ENCODE measurements at regions not wholly inside any gene's neighbourhood (a gene's known extent, or its start where the extent isn't known, plus 50 kb on each side); places are given as distances from the start of the nearest gene placed in this dataset.

DNA sequence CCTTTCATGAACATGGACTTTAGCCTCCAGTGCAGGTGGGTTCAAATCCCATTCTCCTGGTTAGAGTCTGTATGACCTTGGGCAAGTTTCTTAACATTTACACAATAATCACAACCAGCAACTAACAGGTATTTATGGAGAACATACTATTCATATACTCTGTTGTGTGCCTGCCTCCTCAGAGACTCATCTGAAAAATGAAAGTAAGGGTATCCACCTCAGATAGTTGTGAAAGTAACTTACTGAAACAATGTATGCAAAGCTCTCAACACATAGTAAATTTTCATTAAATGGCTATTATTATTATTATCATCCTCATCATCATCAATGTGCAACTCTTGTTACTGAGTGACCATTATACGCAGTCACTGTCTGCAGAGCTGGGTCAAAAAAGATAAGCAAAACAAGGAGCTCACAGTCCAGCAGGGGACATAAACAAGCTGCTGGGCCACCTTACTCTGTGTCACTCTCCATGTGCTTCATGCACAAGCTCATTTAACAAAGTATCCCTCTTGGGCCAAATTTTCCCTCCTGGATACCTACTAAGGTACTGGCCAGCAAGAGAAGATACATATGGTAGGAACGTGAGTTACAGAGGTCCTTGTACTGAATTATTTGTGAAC, 70.9 kb upstream of the FNDC3A start:
- Mint-ChIP-seq H3K27me3 (ENCODE audit: low read depth) (peaks cover 23% of the 10 kb centered on the region), H3K36me3 (ENCODE audit: low read depth) (no peaks in the 10 kb centered on the region), H3K9me3 (no peaks in the 10 kb centered on the region), H3K4me3 (no peak overlapping the region), H3K4me1 (ENCODE audit: low read depth) (peaks cover 4% of the 10 kb centered on the region), H3K27ac (no peak overlapping the region)

DNA sequence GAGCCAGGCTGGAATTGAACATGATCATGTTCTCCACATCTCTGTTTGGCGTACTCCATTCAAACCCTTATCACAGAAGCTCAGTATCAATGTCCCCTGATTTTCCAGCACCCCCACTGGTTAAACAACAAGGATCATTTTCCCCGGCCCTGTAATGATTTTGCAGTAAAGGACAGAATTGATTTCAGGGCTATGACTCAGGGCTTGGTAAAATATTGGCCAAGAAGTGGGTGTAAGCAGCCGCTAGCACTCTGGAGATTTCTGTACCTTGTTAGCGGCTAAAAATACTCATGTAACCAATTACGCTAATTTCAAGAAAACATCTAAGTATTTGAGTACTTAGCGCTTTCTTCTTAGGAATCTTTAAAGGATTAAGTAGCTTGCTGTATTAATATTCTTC, 69.5 kb upstream of the FNDC3A start:
- H3K27me3 Mint-ChIP-seq (ENCODE audit: low read depth): peaks cover 16% of the 10 kb centered on the region
- H3K9me3 Mint-ChIP-seq: no peaks in the 10 kb centered on the region
- H3K27ac Mint-ChIP-seq: no peak overlapping the region
- H3K4me1 Mint-ChIP-seq (ENCODE audit: low read depth): peaks cover 4% of the 10 kb centered on the region
- no peaks in the 10 kb centered on the region for H3K36me3 Mint-ChIP-seq (ENCODE audit: low read depth)
- no peak overlapping the region for H3K4me3 Mint-ChIP-seq

DNA sequence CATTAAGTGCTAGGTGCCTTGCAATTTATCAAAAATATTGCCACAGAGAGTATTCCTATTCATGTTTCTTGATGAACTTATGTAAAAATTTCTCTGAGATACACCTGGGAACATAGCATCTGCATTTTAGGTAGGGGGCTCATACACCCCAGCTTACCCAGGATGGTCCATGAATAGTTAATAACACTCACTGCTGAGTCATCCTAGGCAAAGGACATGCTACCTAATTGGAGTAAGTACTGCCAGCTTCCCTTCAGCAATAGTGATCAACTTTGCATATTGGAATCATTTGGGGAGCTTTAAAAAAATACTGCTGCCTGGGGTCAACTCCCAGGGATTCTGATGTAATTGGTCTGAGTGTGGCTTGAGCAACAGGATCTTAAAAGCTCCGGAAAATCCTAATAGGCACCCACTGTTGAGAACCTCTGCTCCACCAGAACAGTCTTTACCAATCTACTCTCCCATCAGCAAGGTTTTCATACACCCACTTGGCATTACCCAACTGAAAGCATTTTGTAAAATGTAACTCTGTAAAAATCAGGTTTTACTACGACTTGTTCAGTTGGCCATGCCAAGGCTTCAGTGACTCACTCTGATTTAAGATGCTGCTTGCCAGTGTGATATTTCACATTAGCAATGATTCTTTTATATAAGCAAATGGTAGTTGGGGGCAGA, 67.2 kb upstream of the FNDC3A start:
- Mint-ChIP-seq H3K9me3 (no peaks in the 10 kb centered on the region), H3K36me3 (ENCODE audit: low read depth) (no peaks in the 10 kb centered on the region), H3K27me3 (ENCODE audit: low read depth) (peaks cover 7% of the 10 kb centered on the region), H3K4me1 (ENCODE audit: low read depth) (peaks cover 4% of the 10 kb centered on the region), H3K4me3 (no peak overlapping the region), H3K27ac (no peak overlapping the region)

DNA sequence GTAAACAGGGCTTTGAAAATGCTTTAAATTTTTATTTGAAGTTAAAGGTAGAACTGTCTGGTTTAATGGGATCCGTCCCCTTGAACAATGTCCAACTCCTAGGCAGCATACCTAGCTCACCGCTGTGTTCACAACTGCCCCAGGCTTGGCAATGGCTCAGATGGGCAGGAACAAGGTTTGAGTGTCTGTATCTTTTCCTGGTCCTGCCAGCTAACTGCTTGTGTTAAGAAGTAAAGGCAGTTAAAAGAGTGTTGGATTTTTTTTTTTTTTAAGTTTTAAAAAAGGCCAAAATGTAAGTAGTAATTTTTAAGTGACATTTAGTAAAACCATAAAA, 66.7 kb upstream of the FNDC3A start:
- Mint-ChIP-seq H3K4me3 (no peak overlapping the region), H3K4me1 (ENCODE audit: low read depth) (peaks cover 4% of the 10 kb centered on the region), H3K36me3 (ENCODE audit: low read depth) (no peaks in the 10 kb centered on the region), H3K27me3 (ENCODE audit: low read depth) (peaks cover 5% of the 10 kb centered on the region), H3K9me3 (no peaks in the 10 kb centered on the region), H3K27ac (no peak overlapping the region)

DNA sequence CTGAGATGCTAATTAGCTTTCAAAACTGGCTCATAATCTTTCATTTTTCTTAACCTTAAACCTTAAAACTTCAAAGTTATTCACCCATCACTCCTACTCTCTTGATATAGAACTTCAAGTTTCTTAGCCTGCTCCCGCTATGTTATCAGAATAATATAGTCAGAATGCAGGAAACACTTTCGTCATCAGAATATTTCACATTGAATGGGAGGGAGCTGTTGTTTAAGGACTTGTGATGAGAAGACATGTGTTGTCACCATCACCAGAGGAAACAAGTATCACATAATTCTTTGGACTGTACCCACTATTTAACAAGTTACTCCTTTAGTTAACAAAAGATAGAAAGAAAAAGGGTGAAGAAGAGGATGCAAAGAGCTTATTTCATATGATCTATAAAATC, 65.0 kb upstream of the FNDC3A start:
- peaks cover 5% of the 10 kb centered on the region for H3K27me3 Mint-ChIP-seq (ENCODE audit: low read depth)
- H3K36me3 Mint-ChIP-seq (ENCODE audit: low read depth): no peaks in the 10 kb centered on the region
- no peak overlapping the region for H3K27ac Mint-ChIP-seq
- no peaks in the 10 kb centered on the region for H3K4me1 Mint-ChIP-seq (ENCODE audit: low read depth)
- peaks cover 4% of the 10 kb centered on the region for H3K9me3 Mint-ChIP-seq
- H3K4me3 Mint-ChIP-seq: no peak overlapping the region

DNA sequence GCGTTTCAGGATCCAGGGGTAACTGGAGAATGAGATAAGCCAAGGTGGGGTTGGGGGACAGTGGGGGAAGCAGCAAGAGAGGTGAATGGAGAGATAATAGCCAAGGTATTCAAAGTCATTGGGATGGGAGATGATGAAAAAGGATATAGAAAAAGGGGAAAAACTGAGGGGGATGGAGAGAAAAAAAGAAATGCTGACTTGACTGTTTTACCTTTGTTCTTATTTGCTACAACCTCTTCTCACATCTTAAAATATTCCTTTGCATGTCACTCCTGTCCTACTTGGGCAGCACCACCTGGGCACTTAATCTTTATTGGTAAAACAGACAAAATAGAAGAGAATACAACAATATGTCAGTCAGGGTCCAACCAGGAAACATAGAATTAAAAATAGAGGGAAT, 56.0 kb upstream of the FNDC3A start:
- peaks cover 13% of the 10 kb centered on the region for H3K9me3 Mint-ChIP-seq
- H3K4me3 Mint-ChIP-seq: no peak overlapping the region
- H3K4me1 Mint-ChIP-seq (ENCODE audit: low read depth): peaks cover 3% of the 10 kb centered on the region
- H3K27ac Mint-ChIP-seq: no peak overlapping the region
- no peaks in the 10 kb centered on the region for H3K27me3 Mint-ChIP-seq (ENCODE audit: low read depth)
- peaks cover 5% of the 10 kb centered on the region for H3K36me3 Mint-ChIP-seq (ENCODE audit: low read depth)

DNA sequence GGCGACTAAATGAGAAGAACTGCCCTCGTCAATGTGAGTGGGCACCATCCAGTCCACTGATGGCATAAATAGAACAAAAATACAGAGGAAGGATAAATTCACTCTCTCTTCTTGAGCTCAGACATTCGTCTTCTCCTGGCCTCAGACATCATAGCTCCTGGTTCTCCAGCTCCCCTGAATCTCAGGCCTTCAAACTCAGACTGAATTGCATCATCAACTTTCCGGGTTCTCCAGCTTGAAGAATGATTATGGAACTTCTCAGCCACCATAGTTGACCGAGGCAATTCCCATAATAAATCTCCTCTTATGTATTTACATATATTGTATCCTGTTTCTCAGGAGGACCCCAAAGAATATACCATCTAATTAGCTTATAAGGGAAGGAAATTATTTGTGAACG, 55.0 kb upstream of the FNDC3A start:
- Mint-ChIP-seq H3K36me3 (ENCODE audit: low read depth) (peaks cover 5% of the 10 kb centered on the region), H3K27me3 (ENCODE audit: low read depth) (no peaks in the 10 kb centered on the region), H3K4me3 (no peak overlapping the region), H3K9me3 (peaks cover 9% of the 10 kb centered on the region), H3K4me1 (ENCODE audit: low read depth) (peaks cover 3% of the 10 kb centered on the region), H3K27ac (no peak overlapping the region)

DNA sequence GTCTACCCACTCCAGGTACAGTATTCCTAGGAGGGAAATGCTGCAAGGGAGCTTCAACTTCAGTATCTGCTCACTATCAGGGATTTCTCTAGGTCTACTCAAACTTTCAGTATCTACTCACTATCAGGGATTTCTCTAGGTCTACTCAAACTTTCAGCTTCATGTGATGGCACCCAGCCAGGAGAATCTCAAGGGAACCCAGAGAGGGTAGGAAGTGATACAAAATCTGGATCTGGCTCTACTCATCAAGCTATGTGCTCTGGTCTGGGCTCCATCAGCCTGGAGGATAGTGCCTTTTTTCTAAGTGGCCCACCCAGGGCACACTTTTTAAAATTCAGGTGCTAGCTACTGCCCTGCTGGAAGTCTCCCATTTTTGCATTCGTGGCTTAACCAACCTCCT, 52.3 kb upstream of the FNDC3A start:
- Mint-ChIP-seq H3K4me3 (no peak overlapping the region), H3K36me3 (ENCODE audit: low read depth) (peaks cover 5% of the 10 kb centered on the region), H3K27me3 (ENCODE audit: low read depth) (no peaks in the 10 kb centered on the region), H3K27ac (no peak overlapping the region), H3K9me3 (peaks cover 4% of the 10 kb centered on the region), H3K4me1 (ENCODE audit: low read depth) (peaks cover 3% of the 10 kb centered on the region)

DNA sequence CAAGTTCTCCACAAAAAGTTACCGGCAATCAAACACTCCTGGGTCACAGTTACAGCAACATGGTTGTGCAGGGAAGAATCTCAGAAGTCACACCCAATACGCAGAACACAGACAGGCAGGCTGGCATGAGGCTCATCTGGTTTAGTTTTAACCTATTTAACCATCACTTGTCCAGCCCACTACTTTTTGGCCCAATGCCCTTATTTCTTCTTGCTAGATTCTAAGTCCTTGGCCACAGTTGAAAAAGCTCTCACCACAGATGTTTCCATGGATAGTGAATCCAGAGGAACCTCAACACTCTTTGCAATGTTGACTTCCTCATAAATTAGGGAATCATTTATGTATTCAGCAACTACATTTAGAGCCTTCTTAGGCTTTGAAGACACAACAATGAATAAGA, 50.7 kb upstream of the FNDC3A start:
- Mint-ChIP-seq H3K4me1 (ENCODE audit: low read depth) (no peaks in the 10 kb centered on the region), H3K4me3 (no peak overlapping the region), H3K36me3 (ENCODE audit: low read depth) (peaks cover 3% of the 10 kb centered on the region), H3K27me3 (ENCODE audit: low read depth) (no peaks in the 10 kb centered on the region), H3K27ac (no peak overlapping the region), H3K9me3 (peaks cover 4% of the 10 kb centered on the region)

All from T-helper 1 cell treated with Interleukin-12 subunit alpha and Interleukin-12 subunit beta and Interleukin-4 antibody, amounts not matched to agents 30 μg/mL and 1 μg/mL, for 36 hours (primary cell).